Endothelial cell of umbilical vein (primary cell): ENCODE measurements at regions not wholly inside any gene's neighbourhood (a gene's known extent, or its start where the extent isn't known, plus 50 kb on each side); places are given as distances from the start of the nearest gene placed in this dataset.

Experiments used
- BruUV-seq: library from RNA; stranded (reverse); fragments of 400-500 nt; replicated peaks from 2 replicates; lab custom pipeline; 2021; lab: Mats Ljungman, UMichigan
- CTCF ChIA-PET: fragments of 300-600, 350-600 bp; sonication (Branson Sonifier 250); formaldehyde crosslinking; loops from one replicate; lab custom pipeline; 2021; ENCODE audit warnings: antibody characterized with exemption, inconsistent platforms; lab: Charles Lee
- POLR2A ChIA-PET: fragments of 300-600, 350-600 bp; sonication (Branson Sonifier 250); formaldehyde crosslinking; loops from one replicate; lab custom pipeline; 2021; ENCODE audit warnings: antibody characterized with exemption, inconsistent platforms; lab: Charles Lee
- DNase-seq: peaks from one replicate; pipeline ENCODE4 v3.0.0-alpha.2; 2011; ENCODE audit warnings: low read depth, low spot score
- FAIRE-seq: peaks from 2 replicates; lab custom pipeline; 2011; peaks lifted over from hg19 to GRCh38; lab: Jason Lieb, UNC
- H2AFZ ChIP-seq: 2 replicates; pipeline ENCODE4 v1.6.0; 2012; ENCODE audit warnings: low read depth, low read length, control low read depth, inconsistent platforms
- H3K27ac ChIP-seq: 2 replicates; pipeline ENCODE4 v1.5.1; 2011; ENCODE audit warnings: low read depth, mild to moderate bottlenecking, control low read depth, low read length, moderate library complexity; ENCODE audit not compliant: insufficient read depth
- H3K27me3 ChIP-seq, 2 experiments: 2 replicates each; pipeline versions ENCODE4 v1.6.0 to v1.6.1; 2011; ENCODE audit warnings: low read length in 2 of 2, mixed read lengths in 1 of 2; ENCODE audit not compliant: control insufficient read depth in 2 of 2, insufficient read depth in 2 of 2
- H3K36me3 ChIP-seq, 2 experiments: 2 replicates in 1 of 2; 3 replicates in 1 of 2; pipeline ENCODE4 v1.5.1; 2011; ENCODE audit warnings: low read length in 2 of 2, mild to moderate bottlenecking in 1 of 2, moderate library complexity in 1 of 2; ENCODE audit not compliant: control insufficient read depth in 2 of 2, insufficient read depth in 2 of 2; ENCODE audit errors: extremely low read depth in 1 of 2
- H3K4me1 ChIP-seq: 3 replicates; pipeline ENCODE4 v1.5.1; 2011; ENCODE audit warnings: mild to moderate bottlenecking, low read length; ENCODE audit not compliant: control insufficient read depth, insufficient read depth; ENCODE audit errors: extremely low read depth
- H3K4me2 ChIP-seq: 2 replicates; pipeline ENCODE4 v1.6.1; 2011; ENCODE audit warnings: low read length, control low read depth, mixed read lengths; ENCODE audit not compliant: insufficient read depth
- H3K4me3 ChIP-seq, 3 experiments: fragments of 200-600 bp in 1 of 3; sonication (generic), shearing (Covaris generic) in 1 of 3; replicated peaks in 1 of 3; 2 replicates each; pipeline ENCODE4 v1.5.1; 2011 to 2016; ENCODE audit warnings: control low read depth in 3 of 3, low read length in 3 of 3, mild to moderate bottlenecking in 2 of 3, inconsistent platforms in 1 of 3, low read depth in 1 of 3, moderate library complexity in 1 of 3; ENCODE audit not compliant: insufficient read depth in 1 of 3
- H3K79me2 ChIP-seq: 2 replicates; pipeline ENCODE4 v1.6.0; 2012; ENCODE audit warnings: low read length, inconsistent platforms; ENCODE audit not compliant: control insufficient read depth, insufficient read depth
- H3K9ac ChIP-seq: replicated peaks from 2 replicates; pipeline ENCODE3; 2011; ENCODE audit warnings: low read length, control low read depth; ENCODE audit not compliant: insufficient read depth; ENCODE audit errors: extremely low read depth
- H3K9me1 ChIP-seq: replicated peaks from 3 replicates; pipeline ENCODE4 v1.6.0; 2011; ENCODE audit warnings: mild to moderate bottlenecking, low read length; ENCODE audit not compliant: control insufficient read depth, insufficient read depth; ENCODE audit errors: extremely low read depth
- H3K9me3 ChIP-seq: replicated peaks from 2 replicates; pipeline ENCODE4 v1.5.1; 2012; ENCODE audit warnings: low read length, inconsistent platforms; ENCODE audit not compliant: control insufficient read depth, insufficient read depth
- H4K20me1 ChIP-seq: replicated peaks from 2 replicates; pipeline ENCODE3; 2011; ENCODE audit warnings: mild to moderate bottlenecking, low read length; ENCODE audit not compliant: control insufficient read depth, insufficient read depth; ENCODE audit errors: extremely low read depth
- CTCF ChIP-seq, 2 donors: IDR thresholded peaks; 1 replicate in 1 of 2; 2 replicates in 1 of 2; pipeline ENCODE4 v1.5.1; 2011; ENCODE audit warnings: low read length in 2 of 2, mild to moderate bottlenecking in 2 of 2, moderate library complexity in 2 of 2, control low read depth in 1 of 2, inconsistent platforms in 1 of 2, low read depth in 1 of 2; ENCODE audit not compliant: insufficient read depth in 1 of 2; ENCODE audit errors: extremely low read depth in 1 of 2
- EZH2 ChIP-seq: IDR thresholded peaks from 2 replicates; pipeline ENCODE4 v1.6.1; 2012; ENCODE audit warnings: borderline replicate concordance, low read depth, mild to moderate bottlenecking, moderate library complexity, low read length, inconsistent platforms; ENCODE audit not compliant: severe bottlenecking
- FOS ChIP-seq: IDR thresholded peaks from 2 replicates; pipeline ENCODE4 v1.6.1; 2011; ENCODE audit warnings: mild to moderate bottlenecking, low read length, moderate library complexity, borderline replicate concordance; ENCODE audit not compliant: insufficient read depth
- GATA2 ChIP-seq: IDR thresholded peaks from 2 replicates; pipeline ENCODE4 v1.7.0; 2011; ENCODE audit warnings: low read depth, mild to moderate bottlenecking, moderate library complexity, mixed read lengths, low read length; ENCODE audit not compliant: insufficient read length, insufficient read depth
- JUN ChIP-seq: IDR thresholded peaks from 2 replicates; pipeline ENCODE4 v1.6.1; 2011; ENCODE audit warnings: borderline replicate concordance, low read depth; ENCODE audit not compliant: insufficient read length, insufficient read depth
- MAX ChIP-seq: IDR thresholded peaks from 2 replicates; pipeline ENCODE4 v1.6.1; 2011; ENCODE audit not compliant: insufficient read depth, insufficient read length
- POLR2A ChIP-seq: IDR thresholded peaks from 2 replicates; pipeline ENCODE4 v1.6.1; 2012; ENCODE audit warnings: low read depth, mild to moderate bottlenecking, control low read depth, low read length
- POLR2AphosphoS5 ChIP-seq: IDR thresholded peaks from 2 replicates; pipeline ENCODE4 v1.6.1; 2012; ENCODE audit warnings: low read depth, mild to moderate bottlenecking, control low read depth, low read length, moderate library complexity; ENCODE audit not compliant: insufficient read depth
- dilution Hi-C: fragments of 300-500 bp; cut with MboI; formaldehyde crosslinking; loops from one replicate; pipeline ENCODE4 v1.15.0; 2019; ENCODE audit warnings: low sequenced_read_pairs; ENCODE audit not compliant: extremely low pct_ligation_motif_present
- intact Hi-C: fragments of 100-400 bp; cut with micrococcal nuclease; formaldehyde crosslinking; loops from one replicate; pipeline ENCODE4 v1.10.0; 2022

GRCh38 chr20:55216525-55217242 lies 741.3 kb downstream of the DOK5 start:
- no TSS peak for BruUV-seq
- CTCF ChIA-PET, result no interaction called here
- no peak for FAIRE-seq

More at GRCh38 chr20:55216525-55217242, 741.3 kb downstream of the DOK5 start:
- Histone ChIP-seq H3K9me3 (no peaks in the 10 kb centered on the region), H3K27me3 (no peaks in the 10 kb centered on the region), H3K36me3 (no peaks in the 10 kb centered on the region), H3K79me2 (no peaks in the 10 kb centered on the region), H4K20me1 (no peaks in the 10 kb centered on the region), H3K9me1 (no peaks in the 10 kb centered on the region), H3K4me3 (no peak overlapping the region), H3K9ac (no peak overlapping the region), H3K27ac (no peak overlapping the region), H3K4me1 (no peaks in the 10 kb centered on the region), H3K4me2 (no peak overlapping the region), H2AFZ (no peak overlapping the region)
- POLR2A ChIA-PET, result no interaction called here
- DNase-seq, result no peak
- dilution Hi-C loops, result no loop called here
- TF ChIP-seq JUN (no peak), POLR2A (no peak), CTCF (IDR thresholded peaks at IDR 0.05; ENCODE audit: extremely low read depth in 1 of 2, insufficient read depth in 1 of 2, low read depth in 1 of 2, low read length in 2 of 2) (no peak), GATA2 (no peak), POLR2AphosphoS5 (no peak), EZH2 (no peak), FOS (no peak), MAX (no peak)
- intact Hi-C loops, result no loop called here
